PFSK-1 (cell line): ENCODE measurements at regions not wholly inside any gene's neighbourhood (a gene's known extent, or its start where the extent isn't known, plus 50 kb on each side); places are given as distances from the start of the nearest gene placed in this dataset.

Experiments
- FOXP2 ChIP-seq: optimal IDR thresholded peaks from 2 replicates; pipeline ENCODE3; 2011; ENCODE audit warnings: borderline replicate concordance, control low read depth, inconsistent platforms; ENCODE audit not compliant: insufficient read depth; ENCODE audit errors: extremely low read length, extremely low read depth
- POLR2AphosphoS5 ChIP-seq: IDR thresholded peaks from 2 replicates; pipeline ENCODE4 v1.6.1; 2012; ENCODE audit warnings: low read depth, mild to moderate bottlenecking, control low read depth, low read length, moderate library complexity
- REST ChIP-seq, 2 experiments: IDR thresholded peaks; 2 replicates each; pipeline versions ENCODE4 v1.6.1 to v1.8.0; 2011 to 2012; ENCODE audit warnings: low read depth in 2 of 2, low read length in 2 of 2, control low read depth in 1 of 2, inconsistent platforms in 1 of 2, mild to moderate bottlenecking in 1 of 2, moderate library complexity in 1 of 2; ENCODE audit not compliant: insufficient read depth in 1 of 2
- SIN3A ChIP-seq: IDR thresholded peaks from 2 replicates; pipeline ENCODE4 v1.6.1; 2012; ENCODE audit warnings: mild to moderate bottlenecking, low read length, moderate library complexity, borderline replicate concordance; ENCODE audit not compliant: insufficient read depth
- TAF1 ChIP-seq: IDR thresholded peaks from 2 replicates; pipeline ENCODE4 v1.6.1; 2012; ENCODE audit warnings: low read length, control low read depth, borderline replicate concordance; ENCODE audit not compliant: insufficient read depth

GRCh38 chr22:48785792-48786678, 1041.6 kb downstream of the BRD1 start:
- TF ChIP-seq FOXP2, result no peak
- no peak for TF ChIP-seq REST (IDR thresholded peaks at IDR 0.05; ENCODE audit: insufficient read depth in 1 of 2, low read depth in 2 of 2, low read length in 2 of 2)
- TF ChIP-seq POLR2AphosphoS5, result no peak
- TF ChIP-seq SIN3A, result no peak
- no peak for TF ChIP-seq TAF1

DNA sequence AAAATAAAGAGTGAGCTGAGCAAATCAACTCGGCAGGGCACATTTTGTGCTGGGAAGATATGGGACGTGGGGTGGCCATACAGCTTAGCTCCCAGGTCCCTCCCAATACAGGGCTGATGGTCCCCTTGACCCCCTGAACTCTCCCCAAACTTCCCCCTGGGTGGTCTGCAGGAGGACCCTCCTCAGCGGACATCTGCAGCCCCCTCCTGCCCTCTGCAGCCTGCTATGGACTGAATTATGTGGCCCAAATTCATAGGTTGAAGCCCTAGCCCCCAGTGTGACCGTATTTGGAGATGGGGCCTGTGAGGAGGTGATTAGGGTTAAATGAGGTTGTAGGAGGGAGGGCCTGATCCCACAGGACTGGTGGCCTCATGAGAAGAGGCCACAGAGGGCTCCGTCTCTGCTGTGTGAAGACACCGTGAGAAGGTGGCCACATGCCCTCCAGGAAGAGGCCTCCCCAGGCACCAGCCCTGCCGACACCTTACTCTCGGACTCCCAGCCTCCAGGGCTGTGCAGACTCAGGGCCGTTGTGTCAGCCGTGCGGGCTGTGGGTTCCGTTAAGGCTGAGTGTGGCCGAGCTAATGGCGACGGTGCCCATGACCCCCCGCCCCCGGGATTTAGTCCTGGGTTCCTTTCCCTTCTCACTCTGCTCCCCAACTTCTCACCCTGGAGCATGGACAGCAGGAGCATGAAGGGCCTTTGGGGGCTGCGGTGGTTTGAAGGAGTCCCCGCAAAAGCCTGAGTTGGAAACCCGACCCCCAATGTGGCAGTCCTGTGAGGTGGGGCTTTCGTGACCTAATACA, 1042.8 kb downstream of the BRD1 start:
- TF ChIP-seq POLR2AphosphoS5, result no peak
- TF ChIP-seq FOXP2, result no peak
- no peak for TF ChIP-seq TAF1

GRCh38 chr22:48783821-48784266, 1043.8 kb downstream of the BRD1 start:
- TF ChIP-seq REST (IDR thresholded peaks at IDR 0.05; ENCODE audit: insufficient read depth in 1 of 2, low read depth in 2 of 2, low read length in 2 of 2), result no peak
- TF ChIP-seq POLR2AphosphoS5, result no peak
- TF ChIP-seq TAF1, result no peak
- no peak for TF ChIP-seq FOXP2
- no peak for TF ChIP-seq SIN3A

GRCh38 chr22:48782811-48783511, 1044.7 kb downstream of the BRD1 start:
- TF ChIP-seq TAF1, result no peak
- TF ChIP-seq REST (IDR thresholded peaks at IDR 0.05; ENCODE audit: insufficient read depth in 1 of 2, low read depth in 2 of 2, low read length in 2 of 2), result no peak
- TF ChIP-seq POLR2AphosphoS5, result no peak
- no peak for TF ChIP-seq SIN3A
- TF ChIP-seq FOXP2, result no peak

GRCh38 chr22:48782326-48782725, 1045.3 kb downstream of the BRD1 start:
- no peak for TF ChIP-seq SIN3A
- no peak for TF ChIP-seq POLR2AphosphoS5
- no peak for TF ChIP-seq TAF1
- TF ChIP-seq REST (IDR thresholded peaks at IDR 0.05; ENCODE audit: insufficient read depth in 1 of 2, low read depth in 2 of 2, low read length in 2 of 2), result no peak
- no peak for TF ChIP-seq FOXP2
